ENCODE measurements at regions not wholly inside any gene's neighbourhood (a gene's known extent, or its start where the extent isn't known, plus 50 kb on each side); places are given as distances from the start of the nearest gene placed in this dataset.

- no peak for TF ChIP-seq CTCF (IDR thresholded peaks at IDR 0.05)
- TF ChIP-seq ZFX (IDR thresholded peaks at IDR 0.05; ENCODE audit: borderline replicate concordance) = no peak
- H3K27ac ChIP-seq = no peak overlapping the region
These were observed 1960.9 kb upstream of the DEFB115 start for GRCh38 chr20:29296256-29297230.

DNA sequence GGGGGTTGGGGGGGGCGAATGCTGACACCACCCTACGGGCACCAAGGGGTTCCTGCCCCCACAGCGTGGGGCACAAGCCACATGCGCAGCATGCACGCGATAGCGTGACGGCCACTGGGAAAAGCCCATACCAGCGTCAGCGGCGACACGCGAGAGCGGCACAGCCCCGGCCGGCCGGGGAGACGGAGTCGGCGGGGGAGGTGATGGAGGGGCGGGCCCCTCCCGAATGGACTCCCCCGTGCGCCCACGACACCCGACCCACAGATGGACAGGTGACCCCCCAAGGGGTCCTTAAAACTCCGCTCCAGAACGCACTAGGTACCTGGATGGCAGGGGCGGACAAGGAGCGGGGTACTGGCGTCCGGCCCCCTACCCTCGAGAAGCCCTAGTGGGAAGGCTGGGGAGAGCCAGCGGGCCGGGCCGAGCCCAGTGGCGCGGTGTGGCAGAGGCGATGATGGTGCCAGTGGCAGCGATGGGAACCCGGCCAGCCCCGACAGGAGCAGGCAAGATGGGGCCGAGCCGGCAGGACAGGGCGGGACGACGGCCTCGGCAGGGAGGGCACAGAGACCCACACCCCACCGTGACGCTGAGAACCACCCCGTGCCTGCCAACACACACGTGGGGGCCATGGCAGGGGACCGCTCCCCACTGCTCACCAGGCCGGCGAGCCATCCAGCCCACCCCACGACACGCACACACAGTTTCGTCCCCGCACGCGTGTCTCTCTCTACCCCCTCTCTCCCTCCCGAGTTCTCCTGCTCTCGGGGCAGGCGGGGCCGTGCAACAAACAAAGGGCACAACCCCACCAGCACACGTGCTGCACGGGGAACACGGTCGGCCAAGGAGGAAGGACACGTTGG, 1959.8 kb upstream of the DEFB115 start:
- no peak overlapping the region for H3K27ac ChIP-seq
- TF ChIP-seq ZFX (IDR thresholded peaks at IDR 0.05; ENCODE audit: borderline replicate concordance) = no peak
- no peak for TF ChIP-seq CTCF (IDR thresholded peaks at IDR 0.05)

GRCh38 chr20:29298271-29298590, 1959.2 kb upstream of the DEFB115 start:
- no peak for TF ChIP-seq CTCF (IDR thresholded peaks at IDR 0.05)
- TF ChIP-seq ZFX (IDR thresholded peaks at IDR 0.05; ENCODE audit: borderline replicate concordance) = no peak
- no peak overlapping the region for H3K27ac ChIP-seq

DNA sequence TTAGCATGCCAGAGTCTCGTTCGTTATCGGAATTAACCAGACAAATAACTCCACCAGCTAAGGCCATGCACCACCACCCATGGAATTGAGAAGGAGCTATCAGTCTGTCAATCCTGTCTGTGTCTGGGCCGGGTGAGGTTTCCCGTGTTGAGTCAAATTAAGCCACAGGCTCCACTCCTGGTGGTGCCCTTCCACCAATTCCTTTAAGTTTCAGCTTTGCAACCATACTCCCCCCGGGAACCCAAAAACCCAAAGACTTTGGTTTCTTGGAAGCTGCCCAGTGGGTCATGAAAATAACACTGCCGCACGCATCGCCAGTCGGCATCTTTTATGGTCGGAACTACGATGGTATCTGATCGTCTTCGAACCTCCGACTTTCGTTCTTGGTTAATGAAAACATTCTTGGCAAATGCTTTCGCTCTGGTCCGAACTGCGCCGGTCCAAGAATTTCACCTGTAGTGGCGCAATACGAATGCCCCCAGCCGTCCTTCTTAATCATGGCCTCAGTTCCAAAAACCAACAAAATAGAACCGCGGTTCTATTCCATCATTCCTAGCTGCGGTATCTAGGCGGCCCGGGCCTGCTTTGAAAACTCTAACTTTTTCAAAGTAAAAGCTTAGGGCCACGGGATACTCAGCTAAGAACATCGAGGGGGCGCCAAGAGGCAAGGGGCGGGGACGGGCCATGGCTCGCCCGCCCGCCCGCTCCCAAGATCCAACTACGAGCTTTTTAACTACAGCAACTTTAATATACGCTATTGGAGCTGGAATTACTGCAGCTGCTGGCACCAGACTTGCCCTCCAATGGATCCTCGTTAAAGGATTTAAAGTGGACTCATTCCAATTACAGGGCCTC, 1958.5 kb upstream of the DEFB115 start:
- TF ChIP-seq CTCF (IDR thresholded peaks at IDR 0.05) = no peak
- no peak for TF ChIP-seq ZFX (IDR thresholded peaks at IDR 0.05; ENCODE audit: borderline replicate concordance)

GRCh38 chr20:29299811-29300578, 1957.5 kb upstream of the DEFB115 start:
- TF ChIP-seq ZFX (IDR thresholded peaks at IDR 0.05; ENCODE audit: borderline replicate concordance) = no peak
- TF ChIP-seq CTCF (IDR thresholded peaks at IDR 0.05) = no peak
- no peak overlapping the region for H3K27ac ChIP-seq

More for the DNA sequence above, 1958.5 kb upstream of the DEFB115 start:
- H3K27ac ChIP-seq = no peak overlapping the region
